B cell (primary cell): ENCODE measurements at regions not wholly inside any gene's neighbourhood (a gene's known extent, or its start where the extent isn't known, plus 50 kb on each side); places are given as distances from the start of the nearest gene placed in this dataset.

Experiments
- ATAC-seq: fragments of 200-7000 bp; cut with Tn5 transposase; one replicate; pipeline ENCODE4 v1.10.0; 2021; ENCODE audit warnings: low read depth, mild to moderate bottlenecking, moderate number of reproducible peaks, moderate library complexity
- CTCF ChIA-PET: fragments of 350-600 bp; sonication (Branson Sonifier 250); formaldehyde crosslinking; loops from one replicate; lab custom pipeline; 2021; ENCODE audit warnings: antibody characterized with exemption, inconsistent platforms; lab: Charles Lee
- POLR2A ChIA-PET: fragments of 350-600 bp; sonication (Branson Sonifier 250); formaldehyde crosslinking; loops from one replicate; lab custom pipeline; 2021; ENCODE audit warnings: antibody characterized with exemption; lab: Charles Lee
- DNase-seq: peaks from one replicate; pipeline ENCODE4 v3.0.0; 2013
- H2AFZ ChIP-seq: 2 replicates; pipeline ENCODE4 v1.6.1; 2012; ENCODE audit warnings: mild to moderate bottlenecking, low read depth, low read length; ENCODE audit not compliant: insufficient read depth, poor library complexity, severe bottlenecking
- H3K27ac ChIP-seq, 2 donors: 1 replicate in 1 of 2; 2 replicates in 1 of 2; pipeline ENCODE4 v1.5.1; 2012 to 2013; ENCODE audit warnings: low read length in 2 of 2, mild to moderate bottlenecking in 2 of 2, moderate library complexity in 1 of 2
- H3K27me3 ChIP-seq, 4 experiments: fragments of 200-600 bp in 1 of 4; sonication (generic) in 1 of 4; replicated peaks in 1 of 4; 1 replicate in 2 of 4; 2 replicates in 2 of 4; pipeline versions ENCODE4 v1.6.1 to v1.7.0; 2013 to 2016; ENCODE audit warnings: low read length in 3 of 4, mild to moderate bottlenecking in 2 of 4, mixed read lengths in 1 of 4, moderate library complexity in 1 of 4; ENCODE audit not compliant: insufficient read depth in 4 of 4, control insufficient read depth in 3 of 4; ENCODE audit errors: control extremely low read depth in 1 of 4
- H3K36me3 ChIP-seq, 2 experiments: replicated peaks in 1 of 2; 1 replicate in 1 of 2; 2 replicates in 1 of 2; pipeline versions ENCODE4 v1.6.1 to v1.7.1; 2013; ENCODE audit warnings: low read length in 1 of 2; ENCODE audit not compliant: insufficient read depth in 2 of 2, control insufficient read depth in 1 of 2; ENCODE audit errors: control extremely low read depth in 1 of 2, extremely low read depth in 1 of 2
- H3K4me1 ChIP-seq, 2 donors: fragments of 200-600 bp in 1 of 2; sonication (generic) in 1 of 2; 1 replicate in 1 of 2; 2 replicates in 1 of 2; pipeline versions ENCODE4 v1.5.1 to v1.6.1; 2013 to 2017; ENCODE audit warnings: low read length in 2 of 2; ENCODE audit not compliant: control insufficient read depth in 2 of 2, insufficient read depth in 2 of 2
- H3K4me2 ChIP-seq: replicated peaks from 2 replicates; pipeline ENCODE3; 2012; ENCODE audit warnings: mild to moderate bottlenecking, low read depth, low read length; ENCODE audit not compliant: poor library complexity, severe bottlenecking
- H3K4me3 ChIP-seq, 5 experiments: fragments of 200-600 bp in 1 of 5; sonication (generic) in 1 of 5; 1 replicate in 3 of 5; 2 replicates in 2 of 5; pipeline versions ENCODE4 v1.5.1 to v1.7.0; 2011 to 2016; ENCODE audit warnings: low read length in 4 of 5, mild to moderate bottlenecking in 4 of 5, low read depth in 2 of 5, control low read depth in 1 of 5, moderate library complexity in 1 of 5; ENCODE audit not compliant: insufficient read depth in 1 of 5; ENCODE audit errors: control extremely low read depth in 1 of 5, extremely low read depth in 1 of 5
- H3K79me2 ChIP-seq: fragments of 200-600 bp; sonication (generic); one replicate; pipeline ENCODE4 v1.6.0; 2016; ENCODE audit warnings: low read length; ENCODE audit not compliant: control insufficient read depth, insufficient read depth
- H3K9ac ChIP-seq: fragments of 200-600 bp; sonication (generic); 2 replicates; pipeline ENCODE4 v1.6.1; 2017; ENCODE audit warnings: mild to moderate bottlenecking, low read length, moderate library complexity
- H3K9me3 ChIP-seq, 3 donors: one replicate each; pipeline versions ENCODE4 v1.6.1 to v1.7.1; 2013; ENCODE audit warnings: low read length in 2 of 3; ENCODE audit not compliant: control insufficient read depth in 2 of 3, insufficient read depth in 1 of 3; ENCODE audit errors: control extremely low read depth in 1 of 3
- H4K20me1 ChIP-seq: 2 replicates; pipeline ENCODE4 v1.6.0; 2012; ENCODE audit warnings: mild to moderate bottlenecking, low read length; ENCODE audit not compliant: insufficient read depth, control insufficient read depth, poor library complexity, severe bottlenecking
- H3K27ac Mint-ChIP-seq: one replicate; pipeline ENCODE4 v1.8.0; 2021; ENCODE audit warnings: mixed read lengths
- H3K27me3 Mint-ChIP-seq: one replicate; pipeline ENCODE4 v1.8.0; 2021; ENCODE audit warnings: mixed read lengths
- H3K4me1 Mint-ChIP-seq: one replicate; pipeline ENCODE4 v1.8.0; 2021; ENCODE audit warnings: mixed read lengths
- H3K4me3 Mint-ChIP-seq: one replicate; pipeline ENCODE4 v1.8.0; 2021; ENCODE audit warnings: mixed read lengths
- H3K9me3 Mint-ChIP-seq: one replicate; pipeline ENCODE4 v1.8.0; 2022; ENCODE audit warnings: mixed read lengths; ENCODE audit not compliant: insufficient read depth
- CTCF ChIP-seq: fragments of 200-600 bp; IDR thresholded peaks from one replicate; pipeline ENCODE4 v1.8.0; 2022; ENCODE audit warnings: antibody characterized with exemption, mild to moderate bottlenecking
- EZH2 ChIP-seq: IDR thresholded peaks from 2 replicates; pipeline ENCODE4 v1.6.1; 2012; ENCODE audit warnings: borderline replicate concordance, low read depth, mild to moderate bottlenecking, moderate library complexity, low read length; ENCODE audit not compliant: insufficient read depth, poor library complexity, severe bottlenecking
- WGBS: methylation state at CpG from one replicate; pipeline ENCODE4 v1.1.5; 2013; ENCODE audit warnings: missing lambda C conversion rate; ENCODE audit not compliant: insufficient coverage; 5-methylcytosine and 5-hydroxymethylcytosine counted together
- intact Hi-C: fragments of 100-400 bp; cut with micrococcal nuclease; formaldehyde crosslinking; loops from one replicate; pipeline ENCODE4 v1.10.0; 2022

GRCh38 chr4:16989371-16989770 is 90.9 kb upstream of the LDB2 start:
- no CpG with 5 or more reads among the region's 1 CpG for WGBS
- H3K79me2 ChIP-seq, result no peaks in the 10 kb centered on the region
- ChIA-PET POLR2A (no interaction called here), CTCF (no interaction called here)
- no peak overlapping the region for H3K4me3 ChIP-seq
- DNase-seq (no peak), ATAC-seq (no peak)
- no peaks in the 10 kb centered on the region for H3K9me3 Mint-ChIP-seq
- no peak overlapping the region for H2AFZ ChIP-seq
- H3K27ac ChIP-seq, result no peak overlapping the region
- H3K27me3 ChIP-seq, result no peaks in the 10 kb centered on the region
- no peak overlapping the region for H3K27ac Mint-ChIP-seq
- no peak overlapping the region for H3K4me2 ChIP-seq
- H4K20me1 ChIP-seq, result no peaks in the 10 kb centered on the region
- intact Hi-C loops, result no loop called here
- H3K4me1 Mint-ChIP-seq, result no peaks in the 10 kb centered on the region
- H3K9ac ChIP-seq, result no peak overlapping the region
- TF ChIP-seq EZH2, result no peak
- TF ChIP-seq CTCF, result no peak
- no peaks in the 10 kb centered on the region for H3K4me1 ChIP-seq
- no peaks in the 10 kb centered on the region for H3K36me3 ChIP-seq
- H3K9me3 ChIP-seq, result no peaks in the 10 kb centered on the region
- H3K4me3 Mint-ChIP-seq, result no peak overlapping the region
- H3K27me3 Mint-ChIP-seq, result no peaks in the 10 kb centered on the region

- Histone ChIP-seq H3K27ac (no peak overlapping the region), H3K79me2 (no peaks in the 10 kb centered on the region), H3K4me1 (no peaks in the 10 kb centered on the region), H3K4me2 (no peak overlapping the region), H3K9ac (no peak overlapping the region), H3K27me3 (no peaks in the 10 kb centered on the region), H3K4me3 (no peak overlapping the region), H3K36me3 (no peaks in the 10 kb centered on the region), H3K9me3 (no peaks in the 10 kb centered on the region), H2AFZ (no peak overlapping the region), H4K20me1 (no peaks in the 10 kb centered on the region)
- no CpG with 5 or more reads among the region's 2 CpGs for WGBS
- no peaks in the 10 kb centered on the region for H3K4me1 Mint-ChIP-seq
- H3K4me3 Mint-ChIP-seq, result no peak overlapping the region
- ChIA-PET CTCF (no interaction called here), POLR2A (no interaction called here)
- no peaks in the 10 kb centered on the region for H3K9me3 Mint-ChIP-seq
- TF ChIP-seq EZH2 (no peak), CTCF (no peak)
- intact Hi-C loops, result no loop called here
- H3K27ac Mint-ChIP-seq, result no peak overlapping the region
- H3K27me3 Mint-ChIP-seq, result no peaks in the 10 kb centered on the region
- DNase-seq (no peak), ATAC-seq (no peak)
These were observed 90.4 kb upstream of the LDB2 start for GRCh38 chr4:16988814-16989213.
